GM12878 (cell line): ENCODE measurements at regions not wholly inside any gene's neighbourhood (a gene's known extent, or its start where the extent isn't known, plus 50 kb on each side); places are given as distances from the start of the nearest gene placed in this dataset.

Source experiments
- ATF7 ChIP-seq: fragments of 450-650 bp; IDR thresholded peaks from 2 replicates; pipeline ENCODE4 v1.6.1; 2016; ENCODE audit warnings: low read depth, mild to moderate bottlenecking
- CEBPZ ChIP-seq: fragments of 150-350 bp; IDR thresholded peaks from 2 replicates; pipeline ENCODE4 v1.6.1; 2016; ENCODE audit warnings: low read depth, low read length
- CHD1 ChIP-seq: IDR thresholded peaks from 2 replicates; pipeline ENCODE4 v1.6.1; 2012; ENCODE audit warnings: low read depth, low read length, improper control_type of control experiment
- CREM ChIP-seq: IDR thresholded peaks from 2 replicates; pipeline ENCODE4 v1.6.1; 2014; ENCODE audit warnings: antibody characterized with exemption, low read depth
- ESRRA ChIP-seq: IDR thresholded peaks from 2 replicates; pipeline ENCODE4 v1.6.1; 2012; ENCODE audit warnings: mild to moderate bottlenecking, low read length, improper control_type of control experiment
- GATAD2B ChIP-seq: fragments of 450-650 bp; conservative IDR thresholded peaks from 2 replicates; pipeline ENCODE4 v1.6.1; 2017; ENCODE audit warnings: low read depth, mild to moderate bottlenecking, moderate library complexity
- JUNB ChIP-seq: IDR thresholded peaks from 2 replicates; pipeline ENCODE4 v1.6.1; 2016; ENCODE audit warnings: antibody characterized with exemption, mild to moderate bottlenecking
- KAT2A ChIP-seq: conservative IDR thresholded peaks from 2 replicates; pipeline ENCODE4 v1.6.1; 2011; ENCODE audit warnings: low read depth, low read length; ENCODE audit not compliant: control insufficient read depth
- MEF2A ChIP-seq: IDR thresholded peaks from 2 replicates; pipeline ENCODE4 v1.6.1; 2011; ENCODE audit warnings: low read depth, mild to moderate bottlenecking, low read length, moderate library complexity; ENCODE audit not compliant: insufficient read depth
- MTA3 ChIP-seq: IDR thresholded peaks from 2 replicates; pipeline ENCODE4 v1.6.1; 2012; ENCODE audit warnings: low read length, inconsistent platforms, borderline replicate concordance
- PKNOX1 ChIP-seq: fragments of 450-650 bp; IDR thresholded peaks from 2 replicates; pipeline ENCODE4 v1.6.1; 2016; ENCODE audit warnings: mild to moderate bottlenecking
- PML ChIP-seq: IDR thresholded peaks from 2 replicates; pipeline ENCODE4 v1.6.1; 2012; ENCODE audit warnings: low read length, inconsistent platforms
- PRDM15 ChIP-seq: fragments of 450-650 bp; formaldehyde crosslinking; IDR thresholded peaks from 2 replicates; pipeline ENCODE4 v1.4.0; 2020; ENCODE audit warnings: mild to moderate bottlenecking, moderate library complexity
- SKIL ChIP-seq: fragments of 450-650 bp; IDR thresholded peaks from 2 replicates; pipeline ENCODE4 v1.6.1; 2017; ENCODE audit warnings: mild to moderate bottlenecking, low read depth, inconsistent platforms; ENCODE audit not compliant: poor library complexity, severe bottlenecking
- SRF ChIP-seq, 2 experiments: IDR thresholded peaks; 2 replicates each; pipeline ENCODE4 v1.6.1; 2011; ENCODE audit warnings: low read depth in 2 of 2, low read length in 2 of 2, mild to moderate bottlenecking in 1 of 2, moderate library complexity in 1 of 2
- TCF7 ChIP-seq: IDR thresholded peaks from 2 replicates; pipeline ENCODE4 v1.6.1; 2014; ENCODE audit warnings: antibody characterized with exemption, borderline replicate concordance
- YY1 ChIP-seq: IDR thresholded peaks from 2 replicates; pipeline ENCODE4 v1.6.1; 2011; ENCODE audit warnings: low read depth, mild to moderate bottlenecking, low read length
- ZBTB33 ChIP-seq: fragments of 450-650 bp; IDR thresholded peaks from 2 replicates; pipeline ENCODE4 v1.6.1; 2017; ENCODE audit warnings: mild to moderate bottlenecking
- ZNF207 ChIP-seq: fragments of 450-650 bp; IDR thresholded peaks from 2 replicates; pipeline ENCODE4 v1.6.1; 2014; ENCODE audit warnings: antibody characterized with exemption, mild to moderate bottlenecking, borderline replicate concordance

GRCh38 chr3:191139736-191140135 is 59.3 kb upstream of the OSTN start (continued):
- TF ChIP-seq SKIL (no peak), YY1 (no peak), PRDM15 (no peak), MEF2A (no peak), MTA3 (0 out of 2 replicates have a peak, but pooled peaks have one; percentile 52), CREM (no peak), TCF7 (0 out of 2 replicates have a peak, but pooled peaks have one; percentile 51), ZBTB33 (no peak), CHD1 (no peak), CEBPZ (no peak), SRF (IDR thresholded peaks at IDR 0.05; ENCODE audit: low read depth in 2 of 2, low read length in 2 of 2) (no peak), ESRRA (no peak), ZNF207 (no peak), ATF7 (no peak), PML (no peak), JUNB (no peak), KAT2A (no peak), PKNOX1 (no peak), GATAD2B (0 out of 2 replicates have a peak, but pooled peaks have one; percentile 29)
